Lower lobe of right lung (tissue), 2 donors: ENCODE measurements at regions not wholly inside any gene's neighbourhood (a gene's known extent, or its start where the extent isn't known, plus 50 kb on each side); places are given as distances from the start of the nearest gene placed in this dataset.

Source experiments
- ATAC-seq, 2 donors: fragments of 200-7000 bp; cut with Tn5 transposase; one replicate each; pipeline ENCODE4 v1.9.1; 2020 to 2022; ENCODE audit warnings: mild to moderate bottlenecking in 2 of 2, moderate library complexity in 2 of 2
- DNase-seq: peaks from one replicate; pipeline ENCODE4 v3.0.0-alpha.2; 2020
- H3K27ac ChIP-seq: fragments of 200-600 bp; one replicate; pipeline ENCODE4 v1.8.0; 2022
- H3K27me3 ChIP-seq: fragments of 200-600 bp; one replicate; pipeline ENCODE4 v1.8.0; 2022; ENCODE audit warnings: low read depth
- H3K36me3 ChIP-seq: fragments of 200-600 bp; one replicate; pipeline ENCODE4 v1.8.0; 2022; ENCODE audit warnings: mild to moderate bottlenecking
- H3K4me1 ChIP-seq: fragments of 200-600 bp; one replicate; pipeline ENCODE4 v1.8.0; 2022
- H3K4me3 ChIP-seq: fragments of 200-600 bp; one replicate; pipeline ENCODE4 v1.8.0; 2022; ENCODE audit warnings: mild to moderate bottlenecking
- H3K9me3 ChIP-seq: fragments of 200-600 bp; one replicate; pipeline ENCODE4 v1.8.0; 2022
- intact Hi-C: fragments of 100-400 bp; cut with DNase I; formaldehyde crosslinking; loops from one replicate; pipeline ENCODE4 v1.11.0; 2022
- TF ChIP-seq, protein P1 (sequence below): fragments of 200-600 bp; IDR thresholded peaks from one replicate; pipeline ENCODE4 v1.8.0; 2022; ENCODE audit warnings: antibody characterized with exemption, mild to moderate bottlenecking
- donor health status: DM: no; HTN: yes; CAD: no; lungs with severe emphysema.

DNA sequence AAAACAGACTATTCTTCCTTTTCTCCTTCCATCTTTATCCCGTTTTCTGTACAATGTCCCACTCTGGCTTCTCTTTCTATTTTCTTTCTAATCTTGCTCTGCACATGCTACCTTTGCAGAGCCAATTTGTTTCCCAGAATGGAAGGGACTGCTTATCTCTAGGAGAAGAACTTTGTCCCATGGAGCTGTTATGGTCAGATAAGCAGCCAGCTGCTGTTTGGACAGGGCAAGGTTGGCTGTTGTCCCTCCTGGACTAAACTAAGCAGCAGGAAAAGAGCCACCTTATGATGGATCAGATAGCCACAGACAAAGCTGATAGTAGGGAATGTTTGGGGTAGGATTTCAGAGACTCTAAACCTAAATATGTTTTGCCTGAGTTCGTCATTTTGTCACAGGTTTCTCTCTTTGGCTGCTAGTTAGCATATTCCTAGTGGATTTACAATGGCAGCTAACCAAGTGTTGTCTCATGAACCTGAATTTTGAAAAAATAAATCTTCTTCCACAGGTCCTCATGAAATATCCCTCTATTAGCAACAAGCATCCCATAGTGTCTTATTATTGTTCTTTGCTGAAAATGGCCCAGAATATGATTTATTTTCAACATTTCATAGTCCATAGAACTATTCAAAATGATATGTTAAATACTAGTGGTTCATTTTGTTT, 262.8 kb downstream of the SLC16A7 start:
- Histone ChIP-seq H3K4me3 (no peak overlapping the region), H3K9me3 (no peaks in the 10 kb centered on the region), H3K27ac (no peak overlapping the region), H3K27me3 (no peaks in the 10 kb centered on the region), H3K4me1 (no peaks in the 10 kb centered on the region), H3K36me3 (no peaks in the 10 kb centered on the region)
- intact Hi-C loops, result no loop called here
- DNase-seq (no peak), ATAC-seq (no peak)
- TF ChIP-seq, protein P1, sequence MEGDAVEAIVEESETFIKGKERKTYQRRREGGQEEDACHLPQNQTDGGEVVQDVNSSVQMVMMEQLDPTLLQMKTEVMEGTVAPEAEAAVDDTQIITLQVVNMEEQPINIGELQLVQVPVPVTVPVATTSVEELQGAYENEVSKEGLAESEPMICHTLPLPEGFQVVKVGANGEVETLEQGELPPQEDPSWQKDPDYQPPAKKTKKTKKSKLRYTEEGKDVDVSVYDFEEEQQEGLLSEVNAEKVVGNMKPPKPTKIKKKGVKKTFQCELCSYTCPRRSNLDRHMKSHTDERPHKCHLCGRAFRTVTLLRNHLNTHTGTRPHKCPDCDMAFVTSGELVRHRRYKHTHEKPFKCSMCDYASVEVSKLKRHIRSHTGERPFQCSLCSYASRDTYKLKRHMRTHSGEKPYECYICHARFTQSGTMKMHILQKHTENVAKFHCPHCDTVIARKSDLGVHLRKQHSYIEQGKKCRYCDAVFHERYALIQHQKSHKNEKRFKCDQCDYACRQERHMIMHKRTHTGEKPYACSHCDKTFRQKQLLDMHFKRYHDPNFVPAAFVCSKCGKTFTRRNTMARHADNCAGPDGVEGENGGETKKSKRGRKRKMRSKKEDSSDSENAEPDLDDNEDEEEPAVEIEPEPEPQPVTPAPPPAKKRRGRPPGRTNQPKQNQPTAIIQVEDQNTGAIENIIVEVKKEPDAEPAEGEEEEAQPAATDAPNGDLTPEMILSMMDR, result no peak

DNA sequence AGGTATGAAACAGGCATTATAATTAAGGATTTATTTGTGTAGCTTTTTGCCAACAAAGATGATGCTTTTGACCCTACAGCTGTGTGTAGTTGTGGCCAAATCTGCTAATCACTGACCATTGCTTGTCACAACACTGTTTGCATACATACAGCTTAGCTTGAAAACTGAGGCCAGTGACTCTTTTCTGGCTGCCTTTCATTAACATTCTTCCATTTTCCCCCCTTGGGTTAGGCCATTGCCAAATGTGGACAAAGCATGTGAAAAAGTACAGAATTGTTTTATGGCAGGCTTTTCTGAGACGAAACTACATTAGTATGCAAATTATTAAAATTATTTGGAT, 263.3 kb downstream of the SLC16A7 start:
- H3K9me3 ChIP-seq, result no peaks in the 10 kb centered on the region
- no peaks in the 10 kb centered on the region for H3K36me3 ChIP-seq
- H3K27ac ChIP-seq, result no peak overlapping the region
- ATAC-seq, result no peak
- TF ChIP-seq, protein P1, result no peak
- intact Hi-C loops, result no loop called here
- H3K4me3 ChIP-seq, result no peak overlapping the region
- no peak for DNase-seq
- no peaks in the 10 kb centered on the region for H3K27me3 ChIP-seq
- no peaks in the 10 kb centered on the region for H3K4me1 ChIP-seq

DNA sequence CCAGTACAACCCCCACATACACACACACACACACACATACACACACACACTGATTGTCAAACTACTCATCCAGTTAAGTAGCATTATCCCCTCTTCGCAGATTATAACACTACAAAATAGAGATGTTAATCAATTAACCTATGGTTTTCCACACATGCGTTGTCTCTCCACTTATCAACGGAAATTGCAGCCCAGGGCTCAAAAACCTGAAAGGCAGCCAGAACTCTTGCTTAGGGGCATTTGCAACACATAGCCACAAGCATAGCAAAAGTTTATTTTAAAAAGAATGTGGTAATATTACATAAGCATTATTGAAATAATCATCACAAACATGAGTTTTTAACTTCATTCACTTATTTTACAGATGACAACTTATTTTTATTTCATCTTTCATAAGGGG, 265.8 kb downstream of the SLC16A7 start:
- no peak for DNase-seq
- H3K9me3 ChIP-seq, result no peaks in the 10 kb centered on the region
- intact Hi-C loops, result no loop called here

DNA sequence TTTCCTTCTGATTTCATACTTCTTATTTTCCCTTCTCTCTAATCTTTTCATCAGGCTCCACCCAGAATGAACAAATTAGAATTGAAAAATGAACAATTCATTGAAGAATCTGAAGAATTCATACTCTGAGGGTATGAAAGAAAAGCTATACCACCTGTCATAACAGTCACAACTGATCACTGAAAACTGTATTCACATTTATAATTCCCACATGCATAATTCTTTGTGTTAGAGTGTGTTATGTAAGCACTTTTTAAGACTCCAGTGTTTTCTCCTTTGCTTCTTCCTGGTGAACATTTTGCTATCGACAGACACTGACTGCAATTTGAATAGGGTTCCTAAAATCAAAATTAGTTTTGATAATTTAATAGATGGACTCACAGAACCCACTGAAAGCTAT, 271.2 kb downstream of the SLC16A7 start:
- H3K4me1 ChIP-seq, result no peaks in the 10 kb centered on the region
- ATAC-seq (no peak), DNase-seq (no peak)
- H3K4me3 ChIP-seq, result no peak overlapping the region
- intact Hi-C loops, result no loop called here
- TF ChIP-seq, protein P1, result no peak
- H3K36me3 ChIP-seq, result no peaks in the 10 kb centered on the region
- no peaks in the 10 kb centered on the region for H3K9me3 ChIP-seq
- no peak overlapping the region for H3K27ac ChIP-seq
- H3K27me3 ChIP-seq, result no peaks in the 10 kb centered on the region

More for the DNA sequence above, 265.8 kb downstream of the SLC16A7 start:
- Histone ChIP-seq H3K27ac (no peak overlapping the region), H3K4me3 (no peak overlapping the region), H3K4me1 (no peaks in the 10 kb centered on the region), H3K27me3 (no peaks in the 10 kb centered on the region), H3K36me3 (no peaks in the 10 kb centered on the region)
- no peak for ATAC-seq
- TF ChIP-seq, protein P1, result no peak

DNA sequence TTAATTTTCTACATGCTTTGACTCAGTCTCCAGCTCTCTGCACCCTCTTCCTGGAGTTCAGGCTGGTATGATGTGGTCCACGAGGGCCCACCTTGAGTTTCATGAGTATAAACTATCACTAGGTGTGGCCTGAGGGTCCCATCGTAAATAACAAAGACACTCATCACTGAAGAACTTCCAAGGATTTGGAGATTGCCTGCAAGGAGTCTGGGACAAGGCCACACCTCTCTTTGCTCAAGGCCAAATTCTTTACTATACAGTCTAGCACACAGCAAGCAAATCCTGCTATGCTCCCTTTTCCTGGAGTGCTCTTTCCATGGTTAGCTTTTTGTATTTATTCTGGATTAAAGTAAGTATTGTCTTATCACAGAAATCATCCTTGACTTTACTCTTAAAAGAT, 271.9 kb downstream of the SLC16A7 start:
- no peaks in the 10 kb centered on the region for H3K36me3 ChIP-seq
- no peaks in the 10 kb centered on the region for H3K4me1 ChIP-seq
- DNase-seq (no peak), ATAC-seq (no peak)
- H3K27me3 ChIP-seq, result no peaks in the 10 kb centered on the region
- TF ChIP-seq, protein P1, result no peak
- no peak overlapping the region for H3K4me3 ChIP-seq
- no peaks in the 10 kb centered on the region for H3K9me3 ChIP-seq
- no peak overlapping the region for H3K27ac ChIP-seq
- intact Hi-C loops, result no loop called here
